GM23248 (cell line): ENCODE measurements at regions not wholly inside any gene's neighbourhood (a gene's known extent, or its start where the extent isn't known, plus 50 kb on each side); places are given as distances from the start of the nearest gene placed in this dataset.

Experiments
- DNase-seq: peaks from one replicate; pipeline ENCODE4 v3.0.0-alpha.2; 2015
- H2AFZ ChIP-seq: fragments of 200-600 bp; sonication (generic); 2 replicates; pipeline ENCODE4 v1.6.1; 2016; ENCODE audit warnings: antibody characterized with exemption
- H3F3A ChIP-seq: fragments of 200-600 bp; sonication (generic); 2 replicates; pipeline ENCODE4 v1.6.1; 2016; ENCODE audit warnings: mild to moderate bottlenecking, antibody characterized with exemption, mixed run types; ENCODE audit not compliant: insufficient read depth
- H3K27ac ChIP-seq: fragments of 200-600 bp; sonication (generic); 2 replicates; pipeline ENCODE4 v1.5.1; 2016; ENCODE audit warnings: mild to moderate bottlenecking
- H3K27me3 ChIP-seq: fragments of 200-600 bp; sonication (generic); replicated peaks from 2 replicates; pipeline ENCODE4 v1.6.1; 2016; ENCODE audit warnings: mild to moderate bottlenecking; ENCODE audit not compliant: insufficient read depth
- H3K36me3 ChIP-seq: fragments of 200-600 bp; sonication (generic); 2 replicates; pipeline ENCODE4 v1.6.1; 2016; ENCODE audit warnings: low read depth, mild to moderate bottlenecking
- H3K4me1 ChIP-seq: fragments of 200-600 bp; sonication (generic); 2 replicates; pipeline ENCODE4 v1.6.1; 2016; ENCODE audit warnings: mild to moderate bottlenecking; ENCODE audit not compliant: insufficient read depth
- H3K4me2 ChIP-seq: fragments of 200-600 bp; sonication (generic); one replicate; pipeline ENCODE4 v1.6.1; 2016; ENCODE audit warnings: mild to moderate bottlenecking; ENCODE audit not compliant: unreplicated experiment
- H3K4me3 ChIP-seq: fragments of 200-600 bp; sonication (generic); 2 replicates; pipeline ENCODE4 v1.5.1; 2016; ENCODE audit warnings: mild to moderate bottlenecking
- H3K79me2 ChIP-seq: fragments of 200-600 bp; sonication (generic); 2 replicates; pipeline ENCODE4 v1.6.1; 2016; ENCODE audit warnings: mild to moderate bottlenecking; ENCODE audit not compliant: insufficient read depth
- H3K9ac ChIP-seq: fragments of 200-600 bp; sonication (generic); 2 replicates; pipeline ENCODE4 v1.6.1; 2016; ENCODE audit warnings: mild to moderate bottlenecking
- H3K9me2 ChIP-seq: fragments of 200-600 bp; sonication (generic); 2 replicates; pipeline ENCODE4 v1.6.1; 2016; ENCODE audit warnings: mixed run types, mild to moderate bottlenecking, moderate library complexity; ENCODE audit not compliant: insufficient read depth
- H3K9me3 ChIP-seq: fragments of 200-600 bp; sonication (generic); one replicate; pipeline ENCODE4 v1.6.1; 2017; ENCODE audit warnings: low read depth
- H4K20me1 ChIP-seq: fragments of 200-600 bp; sonication (generic); 2 replicates; pipeline ENCODE4 v1.6.0; 2016; ENCODE audit not compliant: insufficient read depth
- EZH2 ChIP-seq: fragments of 200-600 bp; sonication (generic); IDR thresholded peaks from 2 replicates; pipeline ENCODE4 v1.6.1; 2018; ENCODE audit warnings: antibody characterized with exemption, mild to moderate bottlenecking; ENCODE audit not compliant: insufficient read depth, poor library complexity, severe bottlenecking
- EZH2phosphoT487 ChIP-seq: fragments of 200-600 bp; sonication (generic); IDR thresholded peaks from 2 replicates; pipeline ENCODE4 v1.6.1; 2018; ENCODE audit warnings: antibody characterized with exemption, moderate library complexity, mild to moderate bottlenecking, low read depth; ENCODE audit not compliant: insufficient read depth
- WGBS, 2 experiments: methylation state at CpG; one replicate each; pipeline ENCODE4 v1.1.6; 2015 to 2017; ENCODE audit warnings: low lambda C conversion rate in 2 of 2, low coverage in 1 of 2; ENCODE audit errors: missing lambda C conversion rate in 2 of 2; 5-methylcytosine and 5-hydroxymethylcytosine counted together
- in situ Hi-C: fragments of 300-500 bp; cut with MboI; formaldehyde crosslinking; loops from 2 replicates; pipeline ENCODE4 v1.15.0; 2020

DNA sequence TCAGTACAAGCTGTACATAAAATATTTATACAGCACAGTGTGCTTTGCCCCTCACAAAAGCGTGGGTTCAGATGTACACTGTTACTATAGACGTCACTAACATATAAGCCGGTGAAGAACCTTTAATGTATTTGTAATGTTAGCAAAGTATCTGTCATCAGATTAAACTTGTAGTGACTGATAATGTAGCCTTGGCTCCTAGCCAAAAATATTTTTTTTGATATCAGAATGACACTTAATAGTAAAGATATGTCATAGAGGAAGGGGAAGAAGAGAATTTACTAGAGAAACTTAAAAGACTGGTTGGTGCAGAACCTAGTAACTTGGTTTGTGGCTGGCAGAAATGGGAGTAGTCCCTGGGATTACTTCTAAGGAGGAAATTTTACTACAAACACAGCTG is 258.7 kb upstream of the DMRT1 start:
- H3K9ac ChIP-seq: no peak overlapping the region
- no peak overlapping the region for H3K4me2 ChIP-seq
- H3K9me2 ChIP-seq: no peaks in the 10 kb centered on the region
- in situ Hi-C loops: no loop called here
- no peak for DNase-seq
- H3K9me3 ChIP-seq: no peaks in the 10 kb centered on the region
- no peak overlapping the region for H3K27ac ChIP-seq
- H3K27me3 ChIP-seq: no peaks in the 10 kb centered on the region
- H3F3A ChIP-seq: no peaks in the 10 kb centered on the region
- H3K36me3 ChIP-seq: no peaks in the 10 kb centered on the region
- WGBS, 2 experiments: 38 to 40% methylated on average over 3 of the region's 3 CpGs
- TF ChIP-seq EZH2: no peak
- TF ChIP-seq EZH2phosphoT487: no peak
- H3K4me3 ChIP-seq: no peak overlapping the region
- no peak overlapping the region for H2AFZ ChIP-seq
- H4K20me1 ChIP-seq: no peaks in the 10 kb centered on the region
- H3K4me1 ChIP-seq: no peaks in the 10 kb centered on the region
- no peaks in the 10 kb centered on the region for H3K79me2 ChIP-seq

DNA sequence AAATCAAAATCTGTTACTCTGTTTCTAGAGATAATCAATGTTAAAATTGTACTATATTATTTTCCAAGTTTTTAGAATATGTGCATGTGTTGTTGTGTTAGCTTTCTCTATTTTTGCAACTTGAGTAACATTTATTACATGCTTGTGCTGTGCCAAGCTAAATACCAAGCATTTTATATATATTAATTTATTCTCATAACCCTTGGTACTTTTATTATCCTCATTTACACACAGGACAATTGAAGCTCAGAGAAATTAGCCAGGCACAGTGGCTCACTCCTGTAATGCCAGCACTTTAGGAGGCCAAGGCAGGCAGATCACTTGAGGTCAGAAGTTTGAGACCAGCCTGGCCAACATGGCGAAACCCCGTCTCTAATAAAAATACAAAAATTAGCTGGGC is 254.0 kb upstream of the DMRT1 start:
- no peak overlapping the region for H3K9ac ChIP-seq
- WGBS, 2 experiments: 63 to 65% methylated on average over 2 of the region's 2 CpGs
- H3K27me3 ChIP-seq: no peaks in the 10 kb centered on the region
- H3K4me3 ChIP-seq: no peak overlapping the region
- no peak for TF ChIP-seq EZH2phosphoT487
- no peak for TF ChIP-seq EZH2
- H3K4me1 ChIP-seq: peaks cover 7% of the 10 kb centered on the region; the same call in 1 of the 2 replicates
- no peak overlapping the region for H3K27ac ChIP-seq
- no peak for DNase-seq
- H3K79me2 ChIP-seq: no peaks in the 10 kb centered on the region
- no peaks in the 10 kb centered on the region for H4K20me1 ChIP-seq
- no peak overlapping the region for H2AFZ ChIP-seq
- H3K9me2 ChIP-seq: no peaks in the 10 kb centered on the region
- in situ Hi-C loops: no loop called here
- H3F3A ChIP-seq: no peaks in the 10 kb centered on the region
- no peaks in the 10 kb centered on the region for H3K9me3 ChIP-seq
- H3K4me2 ChIP-seq: no peak overlapping the region
- no peaks in the 10 kb centered on the region for H3K36me3 ChIP-seq

GRCh38 chr9:588981-589380 is 252.5 kb upstream of the DMRT1 start:
- H2AFZ ChIP-seq: no peak overlapping the region
- in situ Hi-C loops: no loop called here

GRCh38 chr9:589723-590122 is 251.8 kb upstream of the DMRT1 start:
- no peak overlapping the region for H3K9ac ChIP-seq
- H3K4me1 ChIP-seq: peaks cover 7% of the 10 kb centered on the region; the same call in 1 of the 2 replicates
- peak overlapping the region; percentile 66 for H2AFZ ChIP-seq
- no peak overlapping the region for H3K4me2 ChIP-seq
- WGBS, 2 experiments: 1 to 2% methylated on average over 3 of the region's 3 CpGs
- H3F3A ChIP-seq: no peaks in the 10 kb centered on the region
- no peaks in the 10 kb centered on the region for H3K9me2 ChIP-seq
- peak; percentile 40 for DNase-seq
- H3K36me3 ChIP-seq: no peaks in the 10 kb centered on the region
- H3K27ac ChIP-seq: no peak overlapping the region
- TF ChIP-seq EZH2phosphoT487: no peak
- TF ChIP-seq EZH2: no peak
- H3K27me3 ChIP-seq: no peaks in the 10 kb centered on the region
- in situ Hi-C loops: no loop called here
- no peaks in the 10 kb centered on the region for H4K20me1 ChIP-seq
- no peak overlapping the region for H3K4me3 ChIP-seq
- no peaks in the 10 kb centered on the region for H3K79me2 ChIP-seq
- no peaks in the 10 kb centered on the region for H3K9me3 ChIP-seq

More at GRCh38 chr9:588981-589380, 252.5 kb upstream of the DMRT1 start:
- 79 to 80% methylated on average over 3 of the region's 3 CpGs for WGBS, 2 experiments
- Histone ChIP-seq H3K9ac (no peak overlapping the region), H3K27ac (no peak overlapping the region), H4K20me1 (no peaks in the 10 kb centered on the region), H3K4me1 (peaks cover 7% of the 10 kb centered on the region; the same call in 1 of the 2 replicates), H3K4me3 (no peak overlapping the region), H3F3A (no peaks in the 10 kb centered on the region), H3K79me2 (no peaks in the 10 kb centered on the region), H3K4me2 (no peak overlapping the region), H3K9me2 (no peaks in the 10 kb centered on the region), H3K9me3 (no peaks in the 10 kb centered on the region), H3K36me3 (no peaks in the 10 kb centered on the region), H3K27me3 (no peaks in the 10 kb centered on the region)
- no peak for DNase-seq
- TF ChIP-seq EZH2phosphoT487: no peak
- TF ChIP-seq EZH2: no peak

DNA sequence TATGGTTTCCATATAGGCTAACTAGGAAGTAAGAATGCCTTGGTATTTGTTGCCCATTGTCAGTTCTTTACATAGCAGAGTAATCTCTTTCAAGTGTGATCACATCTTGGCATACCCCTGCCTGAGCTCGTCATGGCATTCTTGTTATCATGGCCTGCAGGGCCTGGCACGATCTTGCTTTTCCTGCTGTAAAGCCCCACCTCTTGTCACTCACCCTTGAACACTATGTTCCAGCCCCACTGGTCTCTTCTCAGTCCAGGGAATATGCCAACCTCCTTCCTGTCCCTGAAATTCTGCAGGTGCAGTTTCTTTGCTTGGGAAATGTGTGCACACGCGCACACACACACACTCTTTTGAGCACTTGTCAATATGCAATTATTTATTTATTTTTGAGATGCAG is 250.2 kb upstream of the DMRT1 start:
- Histone ChIP-seq H3K9me2 (no peaks in the 10 kb centered on the region), H3K9ac (no peak overlapping the region), H2AFZ (no peak overlapping the region), H4K20me1 (no peaks in the 10 kb centered on the region), H3K27ac (no peak overlapping the region), H3K79me2 (no peaks in the 10 kb centered on the region), H3F3A (no peaks in the 10 kb centered on the region), H3K9me3 (no peaks in the 10 kb centered on the region), H3K27me3 (no peaks in the 10 kb centered on the region), H3K36me3 (no peaks in the 10 kb centered on the region), H3K4me3 (no peak overlapping the region), H3K4me2 (no peak overlapping the region), H3K4me1 (peaks cover 7% of the 10 kb centered on the region; the same call in 1 of the 2 replicates)
- TF ChIP-seq EZH2 (no peak), EZH2phosphoT487 (no peak)
- WGBS, 2 experiments: 48 to 49% methylated on average over 4 of the region's 4 CpGs
- no peak for DNase-seq
- in situ Hi-C loops: no loop called here
